HCEC 1CT (cell line): ENCODE measurements at regions not wholly inside any gene's neighbourhood (a gene's known extent, or its start where the extent isn't known, plus 50 kb on each side); places are given as distances from the start of the nearest gene placed in this dataset.

ENCODE experiments used
- DNase-seq: peaks from one replicate; pipeline ENCODE4 v3.0.0-alpha.2; 2017

DNA sequence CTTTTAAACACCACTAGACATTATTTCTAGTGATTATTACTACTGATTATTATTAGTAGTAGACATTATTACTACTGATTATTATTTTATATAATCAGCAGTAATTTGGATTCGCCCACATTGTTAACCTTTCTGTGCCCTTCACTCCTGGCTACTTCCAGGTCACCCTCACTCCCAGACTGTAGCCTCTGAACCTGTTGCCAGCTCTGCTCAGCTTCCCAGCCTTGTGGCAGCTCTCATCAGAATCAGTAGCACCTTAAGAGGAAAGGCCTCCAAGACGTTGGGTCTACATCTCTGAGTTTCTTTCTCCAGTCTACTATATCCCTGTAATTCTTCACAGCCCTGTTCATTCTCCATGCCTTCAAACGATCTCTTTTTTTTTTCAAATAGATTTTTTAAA is 137.0 kb downstream of the KATNIP start:
- no peak for DNase-seq

DNA sequence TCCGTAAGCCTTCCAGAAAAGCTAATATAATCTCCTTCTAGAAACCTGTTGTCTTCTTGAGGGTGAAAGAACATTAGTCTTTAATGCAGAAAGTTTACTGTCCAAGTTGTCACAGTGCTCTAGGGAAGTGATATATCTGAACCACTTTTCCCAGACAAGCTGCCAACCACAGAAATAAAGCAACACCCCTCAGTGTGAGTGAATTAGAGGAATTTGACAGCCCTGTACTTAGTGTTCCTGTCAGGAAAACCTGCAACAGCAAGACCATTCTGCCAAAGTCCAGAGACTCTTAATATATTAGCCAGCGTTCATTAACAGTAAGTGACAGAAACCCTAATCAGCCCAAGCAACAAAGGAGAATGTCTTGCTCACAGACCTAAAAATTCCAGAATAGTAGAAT is 137.7 kb downstream of the KATNIP start:
- no peak for DNase-seq

DNA sequence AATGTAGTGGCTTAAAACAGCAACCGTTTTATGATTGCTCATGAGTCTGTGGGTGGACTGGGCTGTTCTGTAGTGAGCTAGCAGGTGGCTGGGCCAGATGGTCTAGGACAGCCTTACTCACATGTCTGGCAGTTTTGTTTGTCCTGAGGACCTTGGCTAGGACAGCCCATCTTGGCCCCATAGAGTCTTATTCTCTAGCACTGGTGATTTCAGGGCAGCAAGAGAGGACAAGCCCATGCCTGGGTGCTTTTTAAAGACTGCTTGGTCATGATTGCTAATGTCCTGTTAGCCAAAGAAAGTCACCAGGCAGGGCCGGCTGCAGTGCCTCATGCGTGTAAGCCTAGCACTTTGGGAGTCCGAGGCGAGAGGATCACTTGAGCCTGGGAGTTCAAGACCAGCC is 139.8 kb downstream of the KATNIP start:
- DNase-seq: no peak

DNA sequence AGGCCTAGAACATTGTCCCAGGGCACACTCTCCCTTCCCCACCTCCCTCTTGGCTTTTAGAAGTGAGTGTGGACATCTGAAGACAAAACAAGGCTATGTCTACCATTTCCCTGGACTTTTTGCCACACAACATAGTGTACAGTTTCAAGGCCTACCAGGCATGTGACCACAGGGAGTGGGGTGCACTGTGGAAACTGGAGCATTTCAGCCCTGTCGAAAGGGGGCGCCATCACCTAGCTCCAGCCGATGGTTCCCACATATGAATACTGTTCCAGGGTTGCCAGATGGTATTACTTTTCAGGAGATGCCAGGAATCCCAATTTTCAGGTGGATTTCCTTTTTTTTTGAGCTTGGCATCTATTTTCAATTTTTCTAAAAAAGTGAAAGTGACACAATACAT is 140.7 kb downstream of the KATNIP start:
- peak; percentile 35 for DNase-seq

DNA sequence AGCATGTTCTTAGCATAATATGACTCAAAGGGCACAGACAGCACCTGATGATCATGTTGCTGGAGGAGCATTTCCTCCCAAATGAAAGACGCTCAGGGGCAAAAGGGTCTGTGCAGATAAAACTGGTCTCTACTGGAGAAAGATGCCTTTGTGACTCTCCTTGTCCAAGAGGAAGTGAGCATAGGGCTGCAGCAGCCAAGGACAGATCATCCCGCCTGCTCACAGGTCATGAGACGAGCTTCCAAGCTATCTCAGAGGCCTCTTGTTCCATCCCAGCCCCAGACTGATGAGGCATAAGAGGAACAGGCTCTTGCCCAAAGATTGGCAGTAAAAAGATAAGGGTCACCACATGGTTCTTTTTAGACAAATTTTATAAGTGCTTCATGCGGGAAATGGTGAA is 141.8 kb downstream of the KATNIP start:
- DNase-seq: no peak

DNA sequence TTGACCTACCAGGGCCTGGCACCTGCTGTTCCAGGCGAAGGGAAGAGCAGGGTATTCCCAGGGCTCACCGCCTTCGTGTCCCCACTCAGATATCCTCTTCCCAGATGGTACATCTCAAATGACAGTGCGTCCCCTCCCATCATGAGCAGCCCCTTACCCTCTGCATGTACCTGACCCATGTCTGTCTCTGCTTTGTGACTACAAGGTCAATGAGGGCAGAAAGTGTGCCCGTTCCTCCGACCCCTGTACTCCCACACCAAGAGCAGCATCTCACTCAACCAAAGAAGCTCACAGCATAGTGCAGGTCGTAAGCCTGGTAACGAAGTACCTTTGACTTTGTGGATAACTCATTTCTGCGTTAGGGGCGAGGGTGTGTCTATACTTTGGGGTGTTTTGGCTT is 142.6 kb downstream of the KATNIP start:
- no peak for DNase-seq

DNA sequence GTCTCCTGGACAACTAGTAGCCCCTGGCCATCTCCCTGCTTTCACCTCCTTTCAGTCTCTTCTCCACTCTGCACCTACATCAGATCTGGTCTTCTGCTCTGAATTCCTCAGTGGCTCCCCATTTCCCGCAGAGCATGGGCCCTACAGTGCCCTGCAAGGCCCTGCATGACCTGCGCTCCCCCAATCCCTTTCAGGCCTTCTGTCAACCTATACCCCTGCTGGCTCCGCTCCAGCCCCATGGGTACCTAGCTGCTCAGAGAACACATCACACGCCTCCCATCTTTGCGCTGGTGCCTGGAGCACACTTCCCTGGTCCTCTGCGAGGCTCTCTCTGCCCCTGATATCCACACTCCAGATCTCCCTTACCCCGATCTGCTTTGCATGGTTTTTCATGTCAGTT is 145.2 kb downstream of the KATNIP start:
- DNase-seq: no peak

DNA sequence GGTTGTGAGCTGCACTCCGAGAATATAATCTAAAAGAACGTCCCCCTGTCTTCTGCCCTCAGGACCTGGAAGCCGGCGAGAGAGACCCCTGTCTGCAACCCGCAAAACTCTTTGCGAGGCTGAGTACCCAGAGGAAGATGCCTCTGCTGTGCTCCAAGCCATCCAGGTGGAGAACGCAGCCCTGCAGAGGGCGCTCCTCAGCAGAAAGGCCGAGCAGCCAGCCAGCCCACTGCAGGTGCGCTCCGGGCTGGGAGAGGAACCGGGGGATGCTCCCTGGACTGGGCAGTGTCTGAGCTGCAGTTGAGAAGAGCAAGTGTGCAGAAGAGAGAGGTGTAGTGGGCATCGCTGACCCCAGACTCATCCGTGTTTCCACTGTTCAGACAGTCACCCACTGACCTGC is 148.3 kb downstream of the KATNIP start:
- DNase-seq: no peak

DNA sequence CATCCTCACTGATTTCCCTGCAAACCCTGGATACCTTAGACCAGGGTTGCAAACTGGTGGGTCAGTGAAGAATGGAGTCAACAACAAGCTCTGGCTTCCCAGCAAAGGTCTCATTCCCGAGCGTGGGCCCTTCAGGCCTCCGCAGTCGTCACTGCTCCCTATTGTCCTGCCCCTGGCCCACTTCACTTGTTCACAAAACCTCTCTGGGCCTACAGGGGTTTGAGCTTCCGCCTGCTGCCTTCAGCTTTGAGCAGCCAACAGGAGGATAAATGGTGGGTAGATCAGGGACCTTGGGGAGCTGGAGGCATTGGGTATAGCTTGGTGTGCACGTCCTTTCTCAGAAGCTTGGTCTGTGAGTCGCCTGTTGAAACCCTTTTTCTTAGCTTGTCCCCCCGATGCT is 148.8 kb downstream of the KATNIP start:
- no peak for DNase-seq

DNA sequence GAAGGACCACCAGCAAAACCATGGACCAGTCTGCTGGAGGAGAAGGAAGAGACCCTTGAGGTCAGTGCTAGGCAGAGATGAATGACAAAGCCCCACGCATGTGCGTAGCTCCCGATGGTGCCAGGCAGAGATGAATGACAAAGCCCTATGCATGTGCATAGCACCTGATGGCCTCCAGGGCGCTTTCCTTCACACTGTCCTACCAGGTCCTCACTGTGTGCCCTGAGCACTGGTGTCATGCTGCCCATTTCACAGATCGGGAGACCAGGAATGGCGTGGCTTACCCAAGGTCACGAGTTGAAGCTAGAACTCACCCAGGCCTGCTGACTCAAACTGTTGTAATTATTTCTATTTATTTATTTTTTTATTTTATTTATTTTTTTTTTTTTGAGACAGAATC is 149.6 kb downstream of the KATNIP start:
- DNase-seq: no peak

DNA sequence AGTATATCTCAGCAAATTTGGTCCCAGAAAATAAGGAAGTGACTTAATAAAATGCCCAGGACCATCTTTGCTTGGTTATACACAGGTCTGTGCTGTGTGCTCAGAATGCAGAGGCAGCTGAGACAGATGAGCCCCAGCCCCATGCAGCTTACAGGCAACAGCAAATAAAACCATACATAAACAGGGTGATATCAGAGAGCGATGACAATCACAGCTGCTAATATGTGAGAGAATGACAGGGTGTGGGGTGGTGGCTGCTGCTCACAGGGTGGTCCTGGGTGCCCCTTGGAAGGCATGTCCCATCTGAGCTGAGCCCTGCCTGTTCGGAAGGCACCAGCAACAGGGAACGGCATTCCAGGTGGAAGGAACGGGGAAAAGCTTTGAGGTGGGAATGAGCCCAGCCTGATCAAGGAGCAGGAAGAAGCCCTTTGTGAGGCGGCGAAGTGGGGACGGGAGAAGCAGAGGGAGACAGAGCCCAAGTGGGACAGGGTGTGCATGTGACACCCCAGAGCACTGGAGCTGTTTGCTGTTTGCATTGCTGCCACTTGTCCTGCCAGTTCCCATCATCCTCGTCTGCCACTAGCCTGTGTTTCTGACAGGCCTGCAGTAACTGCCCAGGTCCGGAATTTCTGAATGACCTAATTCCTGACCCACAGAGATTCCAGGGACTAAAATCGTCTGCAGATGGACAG is 150.5 kb downstream of the KATNIP start:
- no peak for DNase-seq

DNA sequence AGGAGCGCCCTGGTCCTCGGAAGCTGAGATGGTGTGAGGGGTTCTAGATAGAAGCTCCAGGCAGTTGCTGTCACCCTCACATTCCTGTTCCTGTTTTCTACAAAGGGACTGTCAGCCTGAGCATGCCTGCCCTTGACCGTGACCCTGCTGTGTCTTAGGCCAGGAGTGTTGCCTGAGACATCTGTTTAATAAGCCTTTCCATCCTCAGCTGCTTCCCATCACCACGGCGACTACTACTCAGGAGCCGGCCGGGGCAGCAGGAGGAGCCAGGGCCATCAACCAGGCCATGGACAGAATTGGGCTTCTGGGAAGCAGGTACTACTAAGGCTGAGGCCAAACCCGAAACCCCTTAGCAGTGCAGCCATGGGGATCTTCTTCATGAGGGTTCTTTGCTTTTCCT is 151.4 kb downstream of the KATNIP start:
- no peak for DNase-seq

DNA sequence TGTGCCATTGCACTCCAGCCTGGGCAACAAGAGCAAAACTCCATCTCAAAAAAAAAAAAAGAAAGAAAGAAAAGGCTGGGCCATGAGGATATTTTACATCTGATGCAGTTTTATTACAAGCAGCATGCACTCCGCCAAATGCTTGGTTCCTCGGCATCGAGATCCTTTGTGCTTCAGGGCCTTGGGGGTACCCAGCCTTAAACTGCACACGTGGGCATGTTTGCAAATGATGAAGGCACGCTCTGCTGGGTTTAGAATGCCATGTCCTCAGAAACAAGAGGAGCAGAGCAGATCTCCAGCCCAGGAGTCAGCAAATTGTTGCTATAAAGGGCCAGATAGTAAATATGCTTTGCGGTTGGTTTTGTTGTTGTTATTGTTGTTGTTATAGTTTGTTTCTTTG is 153.2 kb downstream of the KATNIP start:
- no peak for DNase-seq

DNA sequence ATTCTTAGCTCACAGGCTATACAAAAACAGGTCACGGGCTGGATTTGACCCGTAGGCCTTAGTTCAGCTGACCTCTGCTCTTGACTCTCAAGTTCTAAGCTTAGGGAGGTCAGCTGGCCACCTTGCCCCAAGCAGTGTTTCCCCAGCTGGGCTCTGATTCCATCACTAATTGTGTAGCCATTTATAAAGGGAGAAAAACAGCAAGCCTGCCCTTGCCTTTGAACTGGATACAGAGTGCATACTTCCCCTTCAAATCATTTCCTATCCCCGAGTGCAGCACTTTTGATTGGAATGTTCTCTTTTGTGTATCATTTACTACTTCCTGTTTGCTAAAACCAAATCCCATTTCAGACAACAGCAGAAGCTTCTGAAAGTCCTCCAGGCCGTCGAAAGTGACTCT is 153.6 kb downstream of the KATNIP start:
- DNase-seq: peak; percentile 55

DNA sequence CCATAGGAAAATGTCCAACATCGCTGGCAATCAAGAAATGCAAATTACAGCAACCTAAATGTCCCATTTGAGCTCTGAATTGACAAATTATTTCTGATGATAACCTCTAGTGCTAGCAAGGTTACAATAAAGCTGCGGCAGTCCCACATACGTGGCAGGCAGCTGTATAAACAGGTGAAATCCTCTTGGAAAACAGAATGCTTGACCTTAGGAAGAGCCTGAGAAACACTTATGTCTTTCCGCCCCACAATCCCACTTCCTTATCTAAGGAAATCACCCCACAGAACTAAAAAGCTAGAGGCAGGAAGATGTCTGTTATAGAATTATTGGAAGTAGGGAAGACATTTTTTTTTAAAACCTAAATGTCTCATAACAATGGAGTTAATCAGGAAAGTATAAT is 154.3 kb downstream of the KATNIP start:
- no peak for DNase-seq

DNA sequence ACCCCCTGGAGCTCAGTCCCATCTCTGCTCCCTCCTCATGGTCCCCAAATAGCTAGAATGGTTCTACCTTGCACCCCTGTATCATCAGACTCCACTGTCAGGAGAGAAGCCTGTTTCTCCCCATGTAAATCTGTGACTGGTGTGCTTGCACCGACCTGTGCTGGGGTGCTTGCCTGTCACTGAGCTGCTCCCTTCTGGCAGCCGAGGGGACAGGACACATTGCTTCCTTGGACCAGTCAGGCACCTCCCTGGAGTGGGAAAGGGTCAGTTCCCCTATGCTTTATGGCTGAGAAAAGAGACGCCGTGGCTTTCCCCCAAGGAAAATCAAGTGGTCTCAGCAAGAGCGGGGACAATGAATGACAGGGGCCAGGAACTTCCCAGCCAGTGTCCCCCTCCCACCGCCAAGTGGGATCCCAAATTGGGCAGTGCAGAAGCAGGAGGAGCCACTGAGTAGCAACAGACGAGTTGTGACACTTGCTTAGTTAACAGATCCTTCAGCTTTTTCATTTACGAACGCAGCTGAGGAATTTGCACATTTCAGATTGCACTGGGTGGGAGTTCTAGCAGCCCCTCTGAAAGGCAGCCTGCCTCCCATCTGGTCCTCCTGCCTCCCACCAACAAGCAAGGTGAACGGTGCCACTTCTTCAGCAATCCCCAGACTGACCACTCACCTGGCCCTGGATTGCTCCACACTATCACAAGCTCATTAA is 156.4 kb downstream of the KATNIP start:
- no peak for DNase-seq

DNA sequence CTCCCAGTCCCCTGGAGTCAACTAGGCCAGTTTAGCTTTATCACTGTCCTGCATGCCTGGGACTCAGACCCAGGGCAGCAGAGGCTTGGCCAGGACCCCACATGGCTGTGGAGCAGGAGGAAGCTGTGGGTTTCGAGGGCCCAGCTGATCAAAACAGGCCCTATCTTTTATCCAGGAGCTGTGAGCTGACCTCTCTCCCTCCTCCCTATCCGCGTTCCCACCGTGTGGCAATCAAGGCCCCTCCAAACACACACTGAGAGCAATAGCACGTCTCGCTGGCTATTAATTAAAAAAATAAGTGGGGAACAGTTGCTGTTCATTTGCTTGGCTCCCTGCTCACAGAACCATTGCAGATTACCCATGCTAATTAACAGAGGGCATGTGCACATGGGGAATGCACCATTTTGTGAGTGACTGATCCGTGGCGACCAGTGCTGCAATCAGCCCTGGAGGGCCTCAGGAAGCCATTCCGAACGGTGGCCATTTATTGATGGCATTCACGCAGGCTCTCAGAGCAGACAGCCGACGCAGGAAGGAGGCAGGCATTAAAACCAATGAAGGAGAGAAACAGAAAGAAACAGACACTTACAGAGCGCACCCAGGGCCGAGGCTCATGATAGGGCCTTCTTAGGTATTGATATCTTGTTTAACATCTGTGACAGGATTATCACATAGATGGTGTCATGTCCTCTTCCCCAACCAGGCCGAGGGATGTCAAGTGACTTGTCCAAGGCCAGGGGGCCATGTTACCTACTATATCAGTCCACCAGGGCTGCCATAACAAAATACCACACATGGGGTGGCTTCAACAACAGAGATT is 157.1 kb downstream of the KATNIP start:
- no peak for DNase-seq

DNA sequence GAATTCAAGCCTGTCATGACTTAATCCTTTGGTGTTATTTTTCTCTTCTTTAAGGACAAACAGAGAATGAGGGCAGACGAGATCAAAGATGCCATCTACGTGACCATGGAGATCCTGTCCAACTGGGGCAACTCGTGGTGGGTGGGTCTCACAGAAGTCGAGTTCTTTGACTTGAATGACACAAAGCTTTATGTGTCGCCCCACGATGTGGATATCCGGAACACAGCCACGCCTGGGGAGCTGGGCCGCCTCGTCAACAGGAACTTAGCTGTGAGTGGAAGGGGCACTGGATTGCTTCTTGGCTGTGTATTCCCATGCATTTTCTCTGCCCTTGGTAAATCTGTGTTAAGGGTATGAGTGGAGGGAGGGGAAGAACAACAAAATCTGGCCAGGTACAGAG is 158.7 kb downstream of the KATNIP start:
- DNase-seq: no peak

DNA sequence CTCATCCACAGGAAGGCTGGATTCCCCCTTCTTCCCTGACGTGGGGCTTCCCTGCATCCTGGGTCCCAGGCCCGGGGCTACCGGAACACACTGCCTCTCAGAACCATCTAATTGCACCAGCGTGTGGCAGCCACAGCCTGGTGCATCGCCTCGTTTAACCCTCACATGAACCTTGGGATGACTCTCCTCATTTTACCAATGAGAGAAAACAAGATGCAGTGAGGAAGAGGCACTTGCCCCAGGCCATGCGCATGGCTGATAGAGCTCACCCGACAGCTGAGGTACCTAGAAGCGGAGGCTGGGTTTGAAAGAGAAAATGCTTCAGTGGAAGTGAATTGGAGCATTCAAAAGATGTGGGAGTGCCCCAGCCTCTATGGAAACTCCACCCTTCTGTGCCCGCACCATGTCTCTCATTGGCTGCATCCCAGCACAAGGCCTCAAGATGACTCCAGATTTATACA is 162.3 kb downstream of the KATNIP start:
- no peak for DNase-seq

DNA sequence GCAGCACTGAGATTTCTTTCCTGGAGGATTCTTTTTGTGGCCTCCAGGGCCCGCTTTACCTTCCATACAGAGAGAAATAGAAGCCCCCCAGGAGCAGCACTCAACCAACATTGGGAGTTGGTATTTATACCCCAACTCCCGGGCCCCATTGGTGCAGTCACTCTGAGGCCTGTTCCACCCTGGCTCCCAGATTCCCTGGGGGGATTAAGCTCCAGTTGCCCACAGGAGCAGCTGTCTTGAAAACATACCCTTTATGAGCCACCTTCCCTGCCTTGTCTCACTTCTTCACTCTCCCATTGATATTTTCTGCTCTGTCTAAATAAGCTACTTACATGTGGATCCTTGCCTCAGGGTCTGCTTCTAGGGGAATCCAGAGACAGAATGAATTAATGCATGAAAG is 167.8 kb downstream of the KATNIP start:
- DNase-seq: no peak

DNA sequence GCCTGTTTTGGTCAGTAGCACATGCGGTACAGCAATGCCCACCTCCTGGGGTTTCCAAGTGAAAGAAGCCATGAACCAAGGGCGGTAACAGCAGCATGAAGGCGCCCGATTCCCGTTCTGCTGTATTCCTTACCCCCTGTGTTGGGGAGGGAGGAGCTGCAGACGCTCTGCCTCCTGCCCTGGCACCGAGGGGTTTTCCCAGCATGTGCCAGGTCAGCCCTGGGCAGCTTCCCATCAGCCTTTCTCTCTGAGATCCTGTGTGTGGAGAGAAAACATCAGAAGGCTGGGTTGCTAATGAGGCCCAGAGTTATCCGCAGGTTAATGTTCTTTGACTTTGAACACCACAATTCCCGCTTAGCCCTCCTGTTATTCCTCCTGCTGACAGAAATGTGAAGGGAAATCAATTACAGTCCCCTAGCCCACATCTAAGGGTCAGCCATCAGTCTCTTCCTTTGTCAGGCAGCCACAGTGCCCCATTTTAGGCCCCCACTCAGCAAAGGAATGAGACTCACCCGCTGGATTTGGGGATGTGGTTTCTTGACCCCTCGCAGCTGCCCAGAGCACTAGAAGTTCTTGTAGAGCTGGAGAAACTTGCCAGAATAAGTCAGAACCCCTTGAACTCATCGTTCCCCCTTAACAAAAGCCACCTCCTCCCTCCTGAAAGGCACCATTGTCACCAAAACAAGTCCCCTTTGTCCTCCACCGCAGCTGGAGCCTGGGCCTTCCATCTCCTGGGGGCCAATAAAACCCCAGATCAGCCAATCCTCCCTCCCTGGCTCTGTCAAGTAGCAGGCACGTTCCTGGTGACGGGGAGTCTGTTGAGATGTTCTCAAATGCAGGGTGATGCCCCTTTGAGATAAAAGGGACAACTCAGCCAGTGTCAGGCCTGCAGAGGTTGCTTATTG is 168.5 kb downstream of the KATNIP start:
- DNase-seq: no peak

DNA sequence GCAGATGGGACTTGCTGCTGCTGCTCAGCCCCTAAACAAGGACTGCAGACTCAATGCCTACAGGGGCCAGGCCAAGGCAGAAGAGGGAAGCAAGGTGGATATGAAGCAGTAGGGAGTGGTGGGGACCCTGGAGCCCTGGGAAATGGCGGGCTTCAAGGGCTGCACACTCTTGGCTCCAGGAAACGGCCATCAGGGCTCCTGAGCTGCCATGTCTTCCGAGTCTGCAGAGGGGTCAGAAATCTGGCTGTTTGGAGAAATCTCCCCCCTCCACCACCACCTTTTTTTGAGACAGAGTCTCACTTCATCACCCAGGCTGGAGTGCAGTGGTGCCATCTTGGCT is 169.1 kb downstream of the KATNIP start:
- no peak for DNase-seq
